DND-41 (cell line): ENCODE measurements at regions not wholly inside any gene's neighbourhood (a gene's known extent, or its start where the extent isn't known, plus 50 kb on each side); places are given as distances from the start of the nearest gene placed in this dataset.

Experiments used
- ATAC-seq: fragments of 200-7000 bp; cut with Tn5 transposase; 3 replicates; pipeline ENCODE4 v1.9.1; 2021; ENCODE audit warnings: low read depth; ENCODE audit not compliant: insufficient read depth
- DNase-seq: peaks from one replicate; pipeline ENCODE4 v3.0.0-alpha.2; 2020
- H2AFZ ChIP-seq: 2 replicates; pipeline ENCODE4 v1.6.0; 2012; ENCODE audit warnings: low read depth, low read length
- H3K27ac ChIP-seq: 2 replicates; pipeline ENCODE4 v1.5.1; 2012; ENCODE audit warnings: low read length, inconsistent platforms
- H3K27me3 ChIP-seq: fragments of 200-600 bp; sonication (generic); 2 replicates; pipeline ENCODE4 v1.6.0; 2012; ENCODE audit warnings: low read length, mild to moderate bottlenecking, inconsistent platforms; ENCODE audit not compliant: insufficient read depth, poor library complexity
- H3K36me3 ChIP-seq: 2 replicates; pipeline ENCODE4 v1.5.1; 2012; ENCODE audit warnings: low read length, inconsistent platforms; ENCODE audit not compliant: insufficient read depth
- H3K4me1 ChIP-seq: 2 replicates; pipeline ENCODE4 v1.5.1; 2012; ENCODE audit warnings: mild to moderate bottlenecking, low read length; ENCODE audit not compliant: insufficient read depth
- H3K4me2 ChIP-seq: 2 replicates; pipeline ENCODE4 v1.6.0; 2012; ENCODE audit warnings: mild to moderate bottlenecking, moderate library complexity, low read length, inconsistent platforms; ENCODE audit not compliant: insufficient read depth
- H3K4me3 ChIP-seq, 2 experiments: fragments of 200-600 bp in 1 of 2; shearing (Covaris generic) in 1 of 2; 2 replicates each; pipeline ENCODE4 v1.5.1; 2012 to 2016; ENCODE audit warnings: inconsistent platforms in 2 of 2, low read length in 2 of 2, mild to moderate bottlenecking in 2 of 2, low read depth in 1 of 2, moderate library complexity in 1 of 2
- H3K79me2 ChIP-seq: 2 replicates; pipeline ENCODE4 v1.6.0; 2012; ENCODE audit warnings: low read length, inconsistent platforms; ENCODE audit not compliant: insufficient read depth
- H3K9ac ChIP-seq: 2 replicates; pipeline ENCODE4 v1.6.0; 2012; ENCODE audit warnings: low read depth, mild to moderate bottlenecking, inconsistent platforms, low read length, moderate library complexity
- H3K9me3 ChIP-seq: 2 replicates; pipeline ENCODE4 v1.5.1; 2012; ENCODE audit warnings: low read length, moderate library complexity, mild to moderate bottlenecking, inconsistent platforms; ENCODE audit not compliant: insufficient read depth, severe bottlenecking
- H4K20me1 ChIP-seq: 2 replicates; pipeline ENCODE4 v1.6.0; 2012; ENCODE audit warnings: low read length; ENCODE audit not compliant: insufficient read depth
- EZH2 ChIP-seq: IDR thresholded peaks from 3 replicates; pipeline ENCODE4 v1.6.1; 2012; ENCODE audit warnings: borderline replicate concordance, low read depth, mild to moderate bottlenecking, moderate library complexity, low read length, inconsistent platforms; ENCODE audit not compliant: severe bottlenecking
- TF ChIP-seq, protein P1 (sequence below): IDR thresholded peaks from 2 replicates; pipeline ENCODE4 v1.5.1; 2012; ENCODE audit warnings: borderline replicate concordance, low read length, moderate library complexity, mild to moderate bottlenecking; ENCODE audit not compliant: poor library complexity, severe bottlenecking; ENCODE audit errors: extremely low read depth

DNA sequence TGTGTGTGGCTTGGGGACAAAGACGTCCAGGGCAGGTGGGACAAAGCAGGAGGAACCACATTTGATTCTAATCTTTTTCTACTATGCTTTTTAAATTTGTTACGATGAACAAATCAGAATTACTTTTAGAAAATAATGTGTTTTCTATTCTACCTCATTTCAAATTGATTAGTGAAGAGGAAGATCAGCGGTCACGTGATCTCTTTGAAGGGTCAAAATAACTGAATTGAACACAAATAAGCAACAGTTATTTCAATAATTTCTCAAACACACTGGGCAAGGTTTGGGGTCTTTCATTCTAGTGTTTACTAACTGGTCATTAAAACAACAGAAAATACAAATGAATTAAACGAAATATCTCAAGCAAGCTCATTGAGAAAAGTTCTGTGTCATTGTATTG, 773.0 kb upstream of the IGFBP3 start:
- DNase-seq, result no peak
- Histone ChIP-seq H3K9me3 (no peaks in the 10 kb centered on the region), H4K20me1 (no peaks in the 10 kb centered on the region), H3K79me2 (no peaks in the 10 kb centered on the region), H3K4me1 (no peaks in the 10 kb centered on the region), H3K4me3 (no peak overlapping the region), H3K27ac (no peak overlapping the region), H2AFZ (no peak overlapping the region), H3K27me3 (no peaks in the 10 kb centered on the region), H3K9ac (no peak overlapping the region), H3K4me2 (no peak overlapping the region), H3K36me3 (no peaks in the 10 kb centered on the region)
- ATAC-seq, result no peak
- TF ChIP-seq EZH2, result no peak
- TF ChIP-seq, protein P1, sequence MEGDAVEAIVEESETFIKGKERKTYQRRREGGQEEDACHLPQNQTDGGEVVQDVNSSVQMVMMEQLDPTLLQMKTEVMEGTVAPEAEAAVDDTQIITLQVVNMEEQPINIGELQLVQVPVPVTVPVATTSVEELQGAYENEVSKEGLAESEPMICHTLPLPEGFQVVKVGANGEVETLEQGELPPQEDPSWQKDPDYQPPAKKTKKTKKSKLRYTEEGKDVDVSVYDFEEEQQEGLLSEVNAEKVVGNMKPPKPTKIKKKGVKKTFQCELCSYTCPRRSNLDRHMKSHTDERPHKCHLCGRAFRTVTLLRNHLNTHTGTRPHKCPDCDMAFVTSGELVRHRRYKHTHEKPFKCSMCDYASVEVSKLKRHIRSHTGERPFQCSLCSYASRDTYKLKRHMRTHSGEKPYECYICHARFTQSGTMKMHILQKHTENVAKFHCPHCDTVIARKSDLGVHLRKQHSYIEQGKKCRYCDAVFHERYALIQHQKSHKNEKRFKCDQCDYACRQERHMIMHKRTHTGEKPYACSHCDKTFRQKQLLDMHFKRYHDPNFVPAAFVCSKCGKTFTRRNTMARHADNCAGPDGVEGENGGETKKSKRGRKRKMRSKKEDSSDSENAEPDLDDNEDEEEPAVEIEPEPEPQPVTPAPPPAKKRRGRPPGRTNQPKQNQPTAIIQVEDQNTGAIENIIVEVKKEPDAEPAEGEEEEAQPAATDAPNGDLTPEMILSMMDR, result no peak

DNA sequence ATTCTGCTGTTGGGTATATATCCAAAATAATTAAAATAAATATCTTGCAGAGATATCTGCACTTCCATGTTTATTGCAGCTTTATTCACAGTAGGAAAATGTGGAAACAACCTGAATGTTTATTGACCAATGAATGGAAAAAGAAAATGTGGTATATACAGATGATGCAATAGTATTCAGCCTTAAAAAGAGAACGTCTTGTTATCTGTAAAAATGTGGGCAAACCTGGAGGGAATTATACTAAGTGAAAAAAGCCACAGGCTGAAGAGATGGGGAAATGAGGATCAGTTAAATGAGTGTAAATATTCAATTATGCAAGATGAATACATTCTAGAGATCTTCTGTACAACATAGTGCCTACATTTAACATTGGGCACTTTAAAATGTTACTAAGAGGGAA, 766.1 kb upstream of the IGFBP3 start:
- DNase-seq, result no peak
- H3K79me2 ChIP-seq, result no peaks in the 10 kb centered on the region

DNA sequence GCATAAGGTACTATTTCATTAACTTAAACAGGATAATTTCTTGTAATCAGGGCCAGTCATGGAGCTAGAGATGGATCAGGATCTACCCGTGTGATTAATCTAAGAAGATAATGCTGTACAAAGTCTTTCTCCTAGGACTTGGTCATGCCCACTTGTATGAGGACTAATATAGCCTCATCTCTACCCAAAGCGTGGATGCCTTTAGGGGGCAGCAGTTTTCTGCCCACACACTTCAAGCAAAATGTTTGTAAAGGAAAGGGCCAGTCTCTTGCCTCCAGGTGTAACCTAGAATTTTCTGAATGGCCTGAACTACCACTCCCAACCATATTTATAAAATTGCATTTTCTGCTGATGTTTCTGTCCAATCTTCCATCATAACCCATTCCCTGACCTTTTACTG, 764.0 kb upstream of the IGFBP3 start:
- Histone ChIP-seq H3K4me2 (no peak overlapping the region), H3K27ac (no peak overlapping the region), H3K36me3 (no peaks in the 10 kb centered on the region), H3K27me3 (no peaks in the 10 kb centered on the region), H2AFZ (no peak overlapping the region), H4K20me1 (no peaks in the 10 kb centered on the region), H3K4me1 (no peaks in the 10 kb centered on the region), H3K9ac (no peak overlapping the region), H3K9me3 (no peaks in the 10 kb centered on the region), H3K4me3 (no peak overlapping the region), H3K79me2 (no peaks in the 10 kb centered on the region)
- TF ChIP-seq, protein P1, result no peak
- no peak for TF ChIP-seq EZH2
- DNase-seq, result no peak
- no peak for ATAC-seq

More for the DNA sequence above, 766.1 kb upstream of the IGFBP3 start:
- H3K9me3 ChIP-seq, result no peaks in the 10 kb centered on the region
- ATAC-seq, result no peak
- TF ChIP-seq, protein P1, result no peak
- no peak for TF ChIP-seq EZH2
- H3K27me3 ChIP-seq, result no peaks in the 10 kb centered on the region
- no peaks in the 10 kb centered on the region for H3K36me3 ChIP-seq
- H3K27ac ChIP-seq, result no peak overlapping the region
- H4K20me1 ChIP-seq, result no peaks in the 10 kb centered on the region
- H3K4me3 ChIP-seq, result no peak overlapping the region
- H3K4me1 ChIP-seq, result no peaks in the 10 kb centered on the region
- no peak overlapping the region for H3K9ac ChIP-seq
- no peak overlapping the region for H2AFZ ChIP-seq
- H3K4me2 ChIP-seq, result no peak overlapping the region

DNA sequence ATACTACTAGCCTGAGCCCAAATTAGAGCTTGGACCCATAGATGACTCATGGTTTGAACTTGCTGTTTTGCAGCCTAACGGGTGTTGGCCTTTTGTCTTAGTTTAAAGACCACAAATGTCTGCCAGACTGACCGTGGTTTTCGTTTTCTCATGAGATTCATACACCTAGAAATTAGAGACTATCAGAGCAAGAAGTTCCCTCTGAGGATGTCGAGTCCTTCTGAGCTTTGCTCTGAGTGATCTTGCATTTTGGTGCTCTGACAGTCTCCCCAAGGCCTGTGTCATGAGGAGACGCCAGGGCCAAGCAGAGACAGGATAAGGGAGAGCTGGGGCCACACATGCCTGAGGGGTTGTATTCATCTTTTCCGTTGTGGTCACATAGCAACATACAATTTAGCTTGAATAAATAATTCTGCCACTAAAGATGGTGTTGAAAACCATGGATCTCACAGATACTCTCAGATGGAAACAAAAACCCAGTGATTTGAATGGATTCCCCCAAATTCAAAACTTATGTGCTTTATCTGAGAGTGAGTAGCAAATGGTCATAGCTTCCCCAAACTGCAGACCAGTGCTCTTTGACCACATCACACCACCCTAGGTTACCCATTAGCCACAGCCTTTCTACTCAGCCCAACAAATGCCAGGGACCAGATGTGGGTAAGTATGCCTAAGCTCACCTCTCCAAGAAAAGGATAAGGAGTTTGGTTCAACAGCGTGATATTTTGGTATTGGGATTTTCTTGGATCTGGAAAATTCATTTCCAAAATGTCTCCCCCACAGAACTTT, 762.0 kb upstream of the IGFBP3 start:
- no peak for TF ChIP-seq EZH2
- TF ChIP-seq, protein P1, result no peak
- H2AFZ ChIP-seq, result no peak overlapping the region
- H3K9me3 ChIP-seq, result no peaks in the 10 kb centered on the region
- H3K9ac ChIP-seq, result no peak overlapping the region
- no peak overlapping the region for H3K4me2 ChIP-seq
- no peaks in the 10 kb centered on the region for H3K27me3 ChIP-seq
- H3K36me3 ChIP-seq, result no peaks in the 10 kb centered on the region
- no peaks in the 10 kb centered on the region for H4K20me1 ChIP-seq
- ATAC-seq, result no peak
- H3K4me1 ChIP-seq, result no peaks in the 10 kb centered on the region
- no peak overlapping the region for H3K4me3 ChIP-seq
- DNase-seq, result no peak
- no peaks in the 10 kb centered on the region for H3K79me2 ChIP-seq
- no peak overlapping the region for H3K27ac ChIP-seq
